ENCODE measurements at regions not wholly inside any gene's neighbourhood (a gene's known extent, or its start where the extent isn't known, plus 50 kb on each side); places are given as distances from the start of the nearest gene placed in this dataset.

- Histone ChIP-seq H2BK15ac (ENCODE audit: low read depth, low read length) (no peak overlapping the region), H2BK120ac (ENCODE audit: low read depth, low read length) (no peak overlapping the region)
Observed at GRCh38 chr15:93587059-93587521, 498.1 kb upstream of the RGMA start.

More at GRCh38 chr15:93587059-93587521, 498.1 kb upstream of the RGMA start:
- Histone ChIP-seq H3K27me3 (ENCODE audit: control insufficient read depth, insufficient read depth, low read length) (no peaks in the 10 kb centered on the region), H2BK5ac (ENCODE audit: low read depth, low read length, poor library complexity, severe bottlenecking) (no peak overlapping the region), H3K9me3 (ENCODE audit: control insufficient read depth, insufficient read depth, low read length) (peaks cover 11% of the 10 kb centered on the region), H3K4me2 (ENCODE audit: low read depth, low read length) (no peak overlapping the region), H4K20me1 (ENCODE audit: insufficient read depth, low read length) (no peaks in the 10 kb centered on the region), H3K27ac (ENCODE audit: insufficient read depth, low read length) (no peak overlapping the region), H3K9ac (ENCODE audit: low read depth, low read length) (no peak overlapping the region), H3K36me3 (ENCODE audit: control insufficient read depth, insufficient read depth, low read length) (no peaks in the 10 kb centered on the region), H3K79me1 (ENCODE audit: low read depth in 1 of 2, low read length in 2 of 2) (no peaks in the 10 kb centered on the region), H2AK5ac (ENCODE audit: low read depth, low read length) (no peak overlapping the region), H3K56ac (ENCODE audit: extremely low read depth, insufficient read depth, low read length) (no peak overlapping the region), H4K5ac (ENCODE audit: low read depth, low read length) (no peak overlapping the region), H2BK20ac (ENCODE audit: low read depth, low read length) (no peak overlapping the region), H4K8ac (ENCODE audit: low read depth in 2 of 2, low read length in 2 of 2) (no peak overlapping the region), H2AFZ (replicated peaks; ENCODE audit: low read length, poor library complexity) (no peak overlapping the region), H3K14ac (replicated peaks; ENCODE audit: low read depth, low read length) (no peak overlapping the region), H3K23ac (ENCODE audit: low read depth, low read length) (no peak overlapping the region), H2AK9ac (replicated peaks; ENCODE audit: low read depth, low read length, poor library complexity) (no peak overlapping the region), H3K4me3 (ENCODE audit: insufficient read depth, low read depth, low read length) (no peak overlapping the region), H3K9me1 (ENCODE audit: insufficient read depth, low read length) (no peaks in the 10 kb centered on the region), H3K18ac (ENCODE audit: low read depth, low read length) (no peak overlapping the region), H3K4me1 (ENCODE audit: control insufficient read depth, insufficient read depth, low read length) (no peaks in the 10 kb centered on the region), H4K91ac (ENCODE audit: insufficient read depth, low read depth, low read length) (no peak overlapping the region), H3K4ac (ENCODE audit: low read depth, low read length) (no peak overlapping the region)
- DNase-seq (no peak), ATAC-seq (ENCODE audit: low read depth) (no peak)
- TF ChIP-seq FOS (IDR thresholded peaks at IDR 0.05; ENCODE audit: low read depth, low read length) (no peak), RAD21 (IDR thresholded peaks at IDR 0.05; ENCODE audit: low read length) (no peak)
- intact Hi-C loops (cut with micrococcal nuclease), result no loop called here
- no TSS peak for BruUV-seq (replicated peaks)
- ChIA-PET CTCF (no interaction called here), POLR2A (ENCODE audit: unreplicated experiment) (no interaction called here)
- dilution Hi-C loops (cut with HindIII; ENCODE audit: low sequenced_read_pairs, unreplicated experiment), result no loop called here
- in situ Hi-C loops (cut with MboI; ENCODE audit: low sequenced_read_pairs), result no loop called here
